ENCODE measurements at regions not wholly inside any gene's neighbourhood (a gene's known extent, or its start where the extent isn't known, plus 50 kb on each side); places are given as distances from the start of the nearest gene placed in this dataset.

DNA sequence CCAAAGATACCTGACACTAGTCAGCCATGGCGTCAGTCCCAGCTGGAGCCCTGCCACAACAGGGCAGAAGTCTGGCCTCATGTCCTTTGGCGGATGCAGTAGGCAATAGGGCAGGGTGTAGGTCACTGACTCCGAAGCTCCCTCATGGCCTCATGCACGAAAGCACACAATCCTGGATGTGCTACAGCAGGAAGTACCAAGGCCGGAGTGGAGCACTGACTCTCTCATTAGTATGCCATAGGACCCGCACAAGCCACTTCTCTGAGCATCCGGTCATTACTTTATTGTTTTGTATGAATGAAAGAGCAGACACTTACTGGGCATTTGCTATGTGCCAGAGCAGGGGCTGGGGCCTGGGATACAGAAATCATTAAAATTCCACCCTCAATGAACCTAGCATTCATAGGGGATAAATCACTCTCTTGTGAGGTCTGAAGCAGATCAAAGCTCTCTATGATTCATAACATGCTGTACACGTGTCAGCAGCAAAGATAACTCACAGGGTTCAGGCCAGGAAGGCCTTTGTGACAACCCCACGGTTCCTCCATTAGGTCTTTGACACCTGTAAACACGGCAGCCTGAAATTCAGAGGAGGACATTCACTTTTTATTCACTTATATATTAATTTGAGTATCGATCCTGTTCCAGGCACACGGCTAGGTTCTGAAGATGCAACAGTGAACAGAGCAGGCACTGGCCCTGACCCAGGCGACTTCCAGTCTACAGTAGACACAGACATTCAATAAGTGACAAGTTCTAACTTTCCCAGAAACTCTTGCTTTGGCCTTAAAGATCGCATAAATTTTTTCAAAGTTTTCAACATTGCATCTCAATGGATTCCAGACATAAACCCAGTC lies 357.9 kb upstream of the USP24 start:
- WGBS, 2 donors: 74 to 75% methylated on average over 14 of the region's 14 CpGs
- no peaks in the 10 kb centered on the region for H3K36me3 ChIP-seq (replicated peaks in 1 of 2; ENCODE audit: insufficient read depth in 1 of 2, low read depth in 2 of 2)
- no peak overlapping the region for H3K27ac ChIP-seq
- no peaks in the 10 kb centered on the region for H3K4me1 ChIP-seq
- TF ChIP-seq POLR2A (IDR thresholded peaks at IDR 0.05): no peak
- TF ChIP-seq, protein P1, sequence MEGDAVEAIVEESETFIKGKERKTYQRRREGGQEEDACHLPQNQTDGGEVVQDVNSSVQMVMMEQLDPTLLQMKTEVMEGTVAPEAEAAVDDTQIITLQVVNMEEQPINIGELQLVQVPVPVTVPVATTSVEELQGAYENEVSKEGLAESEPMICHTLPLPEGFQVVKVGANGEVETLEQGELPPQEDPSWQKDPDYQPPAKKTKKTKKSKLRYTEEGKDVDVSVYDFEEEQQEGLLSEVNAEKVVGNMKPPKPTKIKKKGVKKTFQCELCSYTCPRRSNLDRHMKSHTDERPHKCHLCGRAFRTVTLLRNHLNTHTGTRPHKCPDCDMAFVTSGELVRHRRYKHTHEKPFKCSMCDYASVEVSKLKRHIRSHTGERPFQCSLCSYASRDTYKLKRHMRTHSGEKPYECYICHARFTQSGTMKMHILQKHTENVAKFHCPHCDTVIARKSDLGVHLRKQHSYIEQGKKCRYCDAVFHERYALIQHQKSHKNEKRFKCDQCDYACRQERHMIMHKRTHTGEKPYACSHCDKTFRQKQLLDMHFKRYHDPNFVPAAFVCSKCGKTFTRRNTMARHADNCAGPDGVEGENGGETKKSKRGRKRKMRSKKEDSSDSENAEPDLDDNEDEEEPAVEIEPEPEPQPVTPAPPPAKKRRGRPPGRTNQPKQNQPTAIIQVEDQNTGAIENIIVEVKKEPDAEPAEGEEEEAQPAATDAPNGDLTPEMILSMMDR (IDR thresholded peaks at IDR 0.05): no peak
- ATAC-seq (no peak), DNase-seq (no peak)
- H3K9me3 ChIP-seq: no peaks in the 10 kb centered on the region
- intact Hi-C loops (cut with DNase I): no loop called here
- H3K27me3 ChIP-seq: no peaks in the 10 kb centered on the region
- H3K4me3 ChIP-seq: no peak overlapping the region

DNA sequence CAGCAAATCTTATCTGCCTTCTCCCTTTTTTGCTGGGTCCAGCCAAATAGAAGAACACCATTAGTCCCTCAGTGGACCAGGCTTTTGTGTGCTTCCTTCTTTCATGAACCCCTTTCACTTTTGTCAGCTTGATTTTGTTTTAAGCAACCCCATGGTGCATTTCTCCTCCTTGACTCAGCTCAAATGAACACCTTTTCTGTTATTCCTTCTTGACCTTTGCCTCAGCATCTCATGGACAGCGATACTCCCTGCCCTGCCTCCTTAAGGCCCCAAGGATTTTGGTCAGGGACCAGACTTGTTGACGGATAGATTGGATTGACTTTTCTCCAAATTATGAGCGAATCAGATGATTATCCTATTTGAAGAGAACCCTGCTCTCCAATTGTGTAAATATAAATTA lies 356.6 kb upstream of the USP24 start:
- no peak for ATAC-seq
- H3K36me3 ChIP-seq (replicated peaks in 1 of 2; ENCODE audit: insufficient read depth in 1 of 2, low read depth in 2 of 2): no peaks in the 10 kb centered on the region
- no peak overlapping the region for H3K4me3 ChIP-seq
- TF ChIP-seq, protein P1 (IDR thresholded peaks at IDR 0.05): no peak
- TF ChIP-seq POLR2A (IDR thresholded peaks at IDR 0.05): no peak
- 87 to 88% methylated on average over 3 of the region's 3 CpGs for WGBS, 2 donors
- H3K27me3 ChIP-seq: no peaks in the 10 kb centered on the region
- intact Hi-C loops (cut with DNase I): no loop called here
- no peaks in the 10 kb centered on the region for H3K9me3 ChIP-seq
- no peak overlapping the region for H3K27ac ChIP-seq
- DNase-seq: no peak
- no peaks in the 10 kb centered on the region for H3K4me1 ChIP-seq

DNA sequence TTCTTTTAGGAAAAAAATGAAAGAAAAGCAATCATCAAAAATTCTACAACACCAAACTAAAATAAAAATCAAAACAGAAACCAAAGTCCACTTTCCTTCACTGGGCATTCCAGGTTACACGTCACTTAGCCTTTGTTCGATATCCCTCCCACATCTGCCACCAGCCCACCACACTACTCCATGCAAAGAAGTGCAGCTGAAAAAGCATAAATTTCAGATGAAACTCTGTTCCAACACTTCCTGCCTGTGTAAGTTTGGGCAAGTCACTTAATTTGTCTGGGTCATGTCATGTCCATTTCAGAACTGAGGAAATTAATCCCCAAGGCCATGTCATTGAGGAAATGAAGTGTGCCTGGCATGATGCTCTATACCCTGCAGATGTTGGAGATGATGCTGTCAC lies 354.3 kb upstream of the USP24 start:
- ATAC-seq (no peak), DNase-seq (no peak)
- WGBS, 2 donors: 82 to 86% methylated on average over 2 of the region's 2 CpGs
- Histone ChIP-seq H3K27me3 (no peaks in the 10 kb centered on the region), H3K9me3 (no peaks in the 10 kb centered on the region), H3K36me3 (replicated peaks in 1 of 2; ENCODE audit: insufficient read depth in 1 of 2, low read depth in 2 of 2) (no peaks in the 10 kb centered on the region), H3K4me1 (no peaks in the 10 kb centered on the region), H3K27ac (no peak overlapping the region), H3K4me3 (no peak overlapping the region)
- intact Hi-C loops (cut with DNase I): no loop called here
- TF ChIP-seq, protein P1 (IDR thresholded peaks at IDR 0.05): no peak
- no peak for TF ChIP-seq POLR2A (IDR thresholded peaks at IDR 0.05)

DNA sequence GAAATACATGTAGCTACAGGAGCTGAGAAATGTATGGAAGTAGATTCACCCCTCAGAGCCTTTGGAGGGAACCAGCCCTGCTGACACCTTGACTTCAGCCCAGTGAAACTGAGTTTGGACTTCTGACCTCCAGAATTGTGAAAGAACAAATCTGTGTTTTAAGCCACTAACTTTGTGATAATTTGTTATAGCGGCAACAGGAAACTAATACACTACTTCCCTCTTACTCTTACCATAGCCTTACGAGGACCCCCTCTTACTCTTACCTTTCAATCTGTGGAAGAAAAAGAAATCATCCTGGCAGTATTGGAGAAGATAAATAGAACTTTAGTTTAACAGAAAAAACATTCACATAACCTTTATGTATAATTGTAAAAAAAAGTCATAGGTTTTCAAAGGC lies 353.6 kb upstream of the USP24 start:
- 83 to 91% methylated on average over 2 of the region's 2 CpGs for WGBS, 2 donors
- DNase-seq (no peak), ATAC-seq (no peak)
- no peak overlapping the region for H3K4me3 ChIP-seq
- no peak for TF ChIP-seq POLR2A (IDR thresholded peaks at IDR 0.05)
- TF ChIP-seq, protein P1 (IDR thresholded peaks at IDR 0.05): no peak
- no peaks in the 10 kb centered on the region for H3K27me3 ChIP-seq
- no peaks in the 10 kb centered on the region for H3K4me1 ChIP-seq
- H3K36me3 ChIP-seq (replicated peaks in 1 of 2; ENCODE audit: insufficient read depth in 1 of 2, low read depth in 2 of 2): no peaks in the 10 kb centered on the region
- intact Hi-C loops (cut with DNase I): no loop called here
- H3K9me3 ChIP-seq: no peaks in the 10 kb centered on the region
- H3K27ac ChIP-seq: no peak overlapping the region

DNA sequence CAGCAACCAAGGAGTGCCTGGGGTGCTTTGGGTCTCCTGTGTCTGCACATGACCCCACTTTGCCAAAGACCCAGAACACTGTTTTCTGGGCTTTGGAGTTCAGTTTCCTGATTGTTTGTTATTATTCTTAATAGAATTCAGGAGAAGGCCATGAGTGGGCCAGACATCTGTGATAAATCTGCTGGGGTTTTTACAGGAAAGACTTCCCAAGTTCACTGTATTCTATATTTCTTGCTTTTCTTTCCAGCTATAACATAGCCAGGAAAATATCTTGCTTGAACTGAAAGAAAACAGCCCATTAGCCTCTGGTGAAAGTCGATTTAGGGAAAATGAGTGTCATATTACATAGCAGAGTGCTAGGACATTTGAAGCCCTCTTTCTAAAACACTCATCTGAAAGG lies 345.1 kb upstream of the USP24 start:
- no peak for DNase-seq
- 25 to 46% methylated on average over 1 of the region's 1 CpG for WGBS, 2 donors

More for the DNA sequence above, 345.1 kb upstream of the USP24 start:
- H3K4me1 ChIP-seq: no peaks in the 10 kb centered on the region
- no peaks in the 10 kb centered on the region for H3K27me3 ChIP-seq
- no peaks in the 10 kb centered on the region for H3K9me3 ChIP-seq
- no peak for ATAC-seq
- intact Hi-C loops (cut with DNase I): no loop called here
- TF ChIP-seq POLR2A (IDR thresholded peaks at IDR 0.05): no peak
- TF ChIP-seq, protein P1 (IDR thresholded peaks at IDR 0.05): no peak
- H3K27ac ChIP-seq: no peak overlapping the region
- no peak overlapping the region for H3K4me3 ChIP-seq
- no peaks in the 10 kb centered on the region for H3K36me3 ChIP-seq (replicated peaks in 1 of 2; ENCODE audit: insufficient read depth in 1 of 2, low read depth in 2 of 2)
